ENCODE measurements at regions not wholly inside any gene's neighbourhood (a gene's known extent, or its start where the extent isn't known, plus 50 kb on each side); places are given as distances from the start of the nearest gene placed in this dataset.

DNA sequence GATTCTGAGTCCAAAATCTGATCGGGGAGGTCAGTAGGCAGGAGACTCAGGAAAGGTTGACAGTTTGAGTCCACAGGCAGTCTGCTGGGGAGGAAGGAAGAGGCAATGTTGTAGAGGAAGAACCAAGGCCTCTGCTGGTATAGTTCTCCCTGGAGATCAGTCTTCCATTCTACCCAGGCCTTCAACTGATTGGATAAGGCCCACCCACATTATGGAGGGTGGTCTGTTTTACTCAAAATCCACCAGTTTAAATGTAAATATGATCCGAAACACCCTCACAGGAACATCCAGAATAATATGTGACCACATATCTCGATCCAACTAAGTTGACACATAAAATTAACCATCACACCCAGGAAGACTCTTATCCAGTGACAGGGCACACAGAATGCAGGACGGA is 425.3 kb upstream of the ZMIZ1 start:
- no peaks in the 10 kb centered on the region for H3K9me3 ChIP-seq (ENCODE audit: low read depth)
- no peaks in the 10 kb centered on the region for H3K4me1 ChIP-seq (ENCODE audit: low read depth)
- H3K36me3 ChIP-seq, result no peaks in the 10 kb centered on the region
- no peak overlapping the region for H3K4me3 ChIP-seq
- DNase-seq (ENCODE audit: low read depth in 1 of 2, low spot score in 1 of 2), result no peak
- TF ChIP-seq, protein P1, sequence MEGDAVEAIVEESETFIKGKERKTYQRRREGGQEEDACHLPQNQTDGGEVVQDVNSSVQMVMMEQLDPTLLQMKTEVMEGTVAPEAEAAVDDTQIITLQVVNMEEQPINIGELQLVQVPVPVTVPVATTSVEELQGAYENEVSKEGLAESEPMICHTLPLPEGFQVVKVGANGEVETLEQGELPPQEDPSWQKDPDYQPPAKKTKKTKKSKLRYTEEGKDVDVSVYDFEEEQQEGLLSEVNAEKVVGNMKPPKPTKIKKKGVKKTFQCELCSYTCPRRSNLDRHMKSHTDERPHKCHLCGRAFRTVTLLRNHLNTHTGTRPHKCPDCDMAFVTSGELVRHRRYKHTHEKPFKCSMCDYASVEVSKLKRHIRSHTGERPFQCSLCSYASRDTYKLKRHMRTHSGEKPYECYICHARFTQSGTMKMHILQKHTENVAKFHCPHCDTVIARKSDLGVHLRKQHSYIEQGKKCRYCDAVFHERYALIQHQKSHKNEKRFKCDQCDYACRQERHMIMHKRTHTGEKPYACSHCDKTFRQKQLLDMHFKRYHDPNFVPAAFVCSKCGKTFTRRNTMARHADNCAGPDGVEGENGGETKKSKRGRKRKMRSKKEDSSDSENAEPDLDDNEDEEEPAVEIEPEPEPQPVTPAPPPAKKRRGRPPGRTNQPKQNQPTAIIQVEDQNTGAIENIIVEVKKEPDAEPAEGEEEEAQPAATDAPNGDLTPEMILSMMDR (IDR thresholded peaks at IDR 0.05; ENCODE audit: low read depth, low read length), result no peak
- H3K27me3 ChIP-seq, result no peaks in the 10 kb centered on the region
- H3K27ac ChIP-seq, result no peak overlapping the region

DNA sequence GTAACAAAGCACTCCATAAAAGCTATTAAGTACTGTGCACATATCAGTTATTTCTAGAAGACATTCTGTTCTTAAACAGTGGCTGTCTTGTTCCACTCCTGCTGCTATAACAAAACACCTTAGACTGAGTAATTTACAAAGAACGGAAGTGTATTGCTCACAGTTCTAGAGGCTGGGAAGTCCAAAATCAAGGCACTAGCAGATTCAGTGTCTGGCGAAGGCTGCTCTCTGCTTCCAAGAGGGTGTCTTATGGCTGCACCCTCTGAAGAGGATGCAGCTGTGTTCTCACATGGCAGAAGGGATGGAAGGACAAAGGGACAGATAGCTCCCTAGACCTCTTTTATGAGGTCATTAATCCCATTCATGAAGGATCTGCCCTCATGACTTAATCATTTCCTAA is 424.2 kb upstream of the ZMIZ1 start:
- no peaks in the 10 kb centered on the region for H3K4me1 ChIP-seq (ENCODE audit: low read depth)
- no peaks in the 10 kb centered on the region for H3K36me3 ChIP-seq
- TF ChIP-seq, protein P1 (IDR thresholded peaks at IDR 0.05; ENCODE audit: low read depth, low read length), result no peak
- H3K4me3 ChIP-seq, result no peak overlapping the region
- H3K27me3 ChIP-seq, result no peaks in the 10 kb centered on the region
- H3K27ac ChIP-seq, result no peak overlapping the region
- H3K9me3 ChIP-seq (ENCODE audit: low read depth), result no peaks in the 10 kb centered on the region
- no peak for DNase-seq (ENCODE audit: low read depth in 1 of 2, low spot score in 1 of 2)

DNA sequence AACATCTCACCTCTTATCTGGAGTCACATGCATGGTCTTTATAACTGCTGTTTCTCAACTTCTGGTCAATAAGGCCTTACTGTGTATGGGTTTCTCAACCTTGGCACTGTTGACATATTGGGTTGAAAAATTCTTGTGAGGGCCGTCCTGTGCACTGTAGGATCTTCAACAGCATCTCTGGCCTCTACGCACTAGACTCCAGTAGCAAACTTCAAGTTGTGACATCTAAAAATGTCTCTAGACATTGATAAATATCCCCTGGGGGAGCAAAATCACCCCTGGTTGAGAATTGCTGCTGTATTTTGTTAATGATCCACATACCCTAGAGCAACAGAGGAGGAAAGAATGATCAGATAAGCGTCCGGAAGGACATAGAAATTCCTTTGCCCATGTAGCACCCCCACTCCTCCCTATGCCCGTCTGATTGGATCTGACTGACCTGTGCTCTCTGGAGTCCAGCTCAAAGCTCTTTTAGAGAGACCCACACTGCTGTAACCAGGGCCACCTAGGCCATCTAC is 423.5 kb upstream of the ZMIZ1 start:
- TF ChIP-seq, protein P1 (IDR thresholded peaks at IDR 0.05; ENCODE audit: low read depth, low read length), result no peak
- Histone ChIP-seq H3K36me3 (no peaks in the 10 kb centered on the region), H3K4me1 (ENCODE audit: low read depth) (no peaks in the 10 kb centered on the region), H3K27me3 (no peaks in the 10 kb centered on the region), H3K9me3 (ENCODE audit: low read depth) (no peaks in the 10 kb centered on the region), H3K4me3 (no peak overlapping the region), H3K27ac (no peak overlapping the region)
- DNase-seq (ENCODE audit: low read depth in 1 of 2, low spot score in 1 of 2), result no peak

GRCh38 chr10:78645975-78646374 is 422.8 kb upstream of the ZMIZ1 start:
- no peak for DNase-seq (ENCODE audit: low read depth in 1 of 2, low spot score in 1 of 2)
- no peak overlapping the region for H3K4me3 ChIP-seq
- TF ChIP-seq, protein P1 (IDR thresholded peaks at IDR 0.05; ENCODE audit: low read depth, low read length), result no peak
- H3K9me3 ChIP-seq (ENCODE audit: low read depth), result no peaks in the 10 kb centered on the region
- no peak overlapping the region for H3K27ac ChIP-seq
- no peaks in the 10 kb centered on the region for H3K36me3 ChIP-seq
- H3K27me3 ChIP-seq, result no peaks in the 10 kb centered on the region
- H3K4me1 ChIP-seq (ENCODE audit: low read depth), result no peaks in the 10 kb centered on the region

DNA sequence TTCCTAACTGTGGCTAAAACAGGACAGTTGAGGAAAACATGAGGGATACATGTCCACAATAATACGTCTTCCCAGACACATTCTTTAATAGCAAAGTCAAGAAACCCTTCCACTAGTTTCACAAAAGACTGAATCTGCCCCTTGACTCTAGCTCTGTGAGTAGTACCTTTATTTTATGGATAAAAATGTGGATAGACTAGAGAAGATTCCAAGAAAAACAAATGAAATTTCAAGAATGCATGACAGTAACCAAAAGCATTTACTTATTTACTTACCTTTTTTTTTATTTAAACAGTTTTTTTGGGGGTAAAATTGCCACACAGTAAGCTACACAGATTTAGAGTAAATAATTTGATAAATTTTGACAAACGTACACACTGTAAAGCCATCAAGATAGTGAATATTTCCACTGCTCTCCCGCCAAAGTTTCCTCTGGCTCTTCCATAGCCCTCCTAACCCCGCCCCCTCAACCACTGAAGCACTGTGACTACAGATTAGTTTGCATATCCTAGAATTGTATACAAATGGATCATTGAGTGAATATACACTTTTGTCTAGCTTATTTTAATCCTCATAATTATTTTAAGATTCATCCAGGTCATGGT is 420.4 kb upstream of the ZMIZ1 start:
- no peaks in the 10 kb centered on the region for H3K4me1 ChIP-seq (ENCODE audit: low read depth)
- no peaks in the 10 kb centered on the region for H3K27me3 ChIP-seq
- no peaks in the 10 kb centered on the region for H3K9me3 ChIP-seq (ENCODE audit: low read depth)
- no peak overlapping the region for H3K4me3 ChIP-seq
- TF ChIP-seq, protein P1 (IDR thresholded peaks at IDR 0.05; ENCODE audit: low read depth, low read length), result no peak
- H3K27ac ChIP-seq, result no peak overlapping the region
- H3K36me3 ChIP-seq, result no peaks in the 10 kb centered on the region
- DNase-seq (ENCODE audit: low read depth in 1 of 2, low spot score in 1 of 2), result no peak

Measured in cardiac muscle cell (in vitro differentiated cells and primary cell).